Activated naive CD8-positive, alpha-beta T cell treated with anti-CD3 and anti-CD28 coated beads for 36 hours (primary cell): ENCODE measurements at regions not wholly inside any gene's neighbourhood (a gene's known extent, or its start where the extent isn't known, plus 50 kb on each side); places are given as distances from the start of the nearest gene placed in this dataset.
"Not testable (repeated sequence)": the region's sequence is repeated elsewhere in the genome, so short reads cannot be mapped to it uniquely, and the experiment has no call there.

ENCODE experiments used
- DNase-seq: peaks from one replicate; pipeline ENCODE4 v3.0.0; 2021
- H3K27ac Mint-ChIP-seq: one replicate; pipeline ENCODE4 v1.8.0; 2022; ENCODE audit warnings: mild to moderate bottlenecking, moderate library complexity, mixed read lengths
- H3K27me3 Mint-ChIP-seq: one replicate; pipeline ENCODE4 v1.8.0; 2022; ENCODE audit warnings: mild to moderate bottlenecking, mixed read lengths
- H3K36me3 Mint-ChIP-seq: one replicate; pipeline ENCODE4 v1.8.0; 2021; ENCODE audit warnings: mild to moderate bottlenecking, mixed read lengths
- H3K4me1 Mint-ChIP-seq: one replicate; pipeline ENCODE4 v1.8.0; 2021; ENCODE audit warnings: mixed read lengths
- H3K4me3 Mint-ChIP-seq: one replicate; pipeline ENCODE4 v1.8.0; 2022; ENCODE audit warnings: mild to moderate bottlenecking, moderate library complexity, mixed read lengths
- H3K9me3 Mint-ChIP-seq: one replicate; pipeline ENCODE4 v1.8.0; 2022; ENCODE audit warnings: mixed read lengths

GRCh38 chr1:46878173-46878782 lies 63.0 kb downstream of the CYP4A11 start:
- not testable (repeated sequence) for H3K27ac Mint-ChIP-seq, H3K27me3 Mint-ChIP-seq, H3K36me3 Mint-ChIP-seq, H3K4me3 Mint-ChIP-seq, H3K9me3 Mint-ChIP-seq, H3K4me1 Mint-ChIP-seq
- peak; percentile 5 for DNase-seq

GRCh38 chr1:46876093-46876492 lies 65.2 kb downstream of the CYP4A11 start:
- H3K27ac Mint-ChIP-seq: not testable (repeated sequence)

More at GRCh38 chr1:46876093-46876492, 65.2 kb downstream of the CYP4A11 start:
- DNase-seq, H3K27me3 Mint-ChIP-seq, H3K4me1 Mint-ChIP-seq, H3K36me3 Mint-ChIP-seq, H3K9me3 Mint-ChIP-seq, H3K4me3 Mint-ChIP-seq: not testable (repeated sequence)
